CD4-positive, alpha-beta T cell (primary cell): ENCODE measurements at regions not wholly inside any gene's neighbourhood (a gene's known extent, or its start where the extent isn't known, plus 50 kb on each side); places are given as distances from the start of the nearest gene placed in this dataset.

Experiments used
- ATAC-seq: fragments of 200-7000 bp; cut with Tn5 transposase; one replicate; pipeline ENCODE4 v1.10.0; 2022; ENCODE audit warnings: mild to moderate bottlenecking; ENCODE audit not compliant: poor library complexity
- CTCF ChIA-PET: fragments of 350-600 bp; sonication (Branson Sonifier 250); formaldehyde crosslinking; loops from one replicate; lab custom pipeline; 2021; ENCODE audit warnings: antibody characterized with exemption, inconsistent platforms; lab: Charles Lee
- POLR2A ChIA-PET: fragments of 350-600 bp; sonication (Branson Sonifier 250); formaldehyde crosslinking; loops from one replicate; lab custom pipeline; 2021; ENCODE audit warnings: antibody characterized with exemption, inconsistent platforms; lab: Charles Lee
- DNase-seq, 14 experiments: peaks; one replicate each; pipeline ENCODE4 v3.0.0-alpha.2; 2013 to 2020; ENCODE audit warnings: mixed read lengths in 2 of 14
- H3K27ac ChIP-seq, 2 donors: one replicate each; pipeline versions ENCODE4 v1.5.1 to v1.7.0; 2013; ENCODE audit warnings: low read length in 2 of 2, low read depth in 1 of 2, mild to moderate bottlenecking in 1 of 2
- H3K27me3 ChIP-seq, 2 experiments: 1 replicate in 1 of 2; 2 replicates in 1 of 2; pipeline versions ENCODE4 v1.6.1 to v1.7.0; 2013; ENCODE audit warnings: low read length in 2 of 2, control low read depth in 1 of 2, mild to moderate bottlenecking in 1 of 2, moderate library complexity in 1 of 2; ENCODE audit not compliant: insufficient read depth in 2 of 2, control insufficient read depth in 1 of 2
- H3K36me3 ChIP-seq: one replicate; pipeline ENCODE4 v1.6.1; 2013; ENCODE audit warnings: low read length, control low read depth; ENCODE audit not compliant: insufficient read depth
- H3K4me1 ChIP-seq: one replicate; pipeline ENCODE4 v1.6.1; 2013; ENCODE audit warnings: low read length, control low read depth; ENCODE audit not compliant: insufficient read depth
- H3K4me3 ChIP-seq: one replicate; pipeline ENCODE4 v1.5.1; 2013; ENCODE audit warnings: mild to moderate bottlenecking, low read length, moderate library complexity
- H3K9me3 ChIP-seq, 2 experiments: 1 replicate in 1 of 2; 2 replicates in 1 of 2; pipeline versions ENCODE4 v1.6.1 to v1.7.0; 2013; ENCODE audit warnings: low read length in 2 of 2, mild to moderate bottlenecking in 2 of 2, control low read depth in 1 of 2, moderate library complexity in 1 of 2; ENCODE audit not compliant: control insufficient read depth in 1 of 2, insufficient read depth in 1 of 2
- H3K27ac Mint-ChIP-seq: one replicate; pipeline ENCODE4 v1.8.0; 2020; ENCODE audit warnings: mixed read lengths
- H3K27me3 Mint-ChIP-seq: one replicate; pipeline ENCODE4 v1.8.0; 2021; ENCODE audit warnings: mixed read lengths
- H3K36me3 Mint-ChIP-seq: one replicate; pipeline ENCODE4 v1.8.0; 2021; ENCODE audit warnings: low read depth, mixed read lengths
- H3K4me1 Mint-ChIP-seq: one replicate; pipeline ENCODE4 v1.8.0; 2021; ENCODE audit warnings: low read depth, mixed read lengths
- H3K4me3 Mint-ChIP-seq: one replicate; pipeline ENCODE4 v1.8.0; 2020; ENCODE audit warnings: mild to moderate bottlenecking, mixed read lengths
- H3K9me3 Mint-ChIP-seq: one replicate; pipeline ENCODE4 v1.8.0; 2020; ENCODE audit warnings: mixed read lengths
- intact Hi-C, 2 experiments: fragments of 100-400 bp; cut with DNase I in 1 of 2; cut with micrococcal nuclease in 1 of 2; formaldehyde crosslinking; loops; one replicate each; pipeline versions ENCODE4 v1.15.1 to v1.9.0; 2023 to 2025; cut with DNase I, micrococcal nuclease
- TF ChIP-seq, protein P1 (sequence below): fragments of 200-600 bp; IDR thresholded peaks from one replicate; pipeline ENCODE4 v1.8.0; 2022; ENCODE audit warnings: antibody characterized with exemption, mild to moderate bottlenecking

DNA sequence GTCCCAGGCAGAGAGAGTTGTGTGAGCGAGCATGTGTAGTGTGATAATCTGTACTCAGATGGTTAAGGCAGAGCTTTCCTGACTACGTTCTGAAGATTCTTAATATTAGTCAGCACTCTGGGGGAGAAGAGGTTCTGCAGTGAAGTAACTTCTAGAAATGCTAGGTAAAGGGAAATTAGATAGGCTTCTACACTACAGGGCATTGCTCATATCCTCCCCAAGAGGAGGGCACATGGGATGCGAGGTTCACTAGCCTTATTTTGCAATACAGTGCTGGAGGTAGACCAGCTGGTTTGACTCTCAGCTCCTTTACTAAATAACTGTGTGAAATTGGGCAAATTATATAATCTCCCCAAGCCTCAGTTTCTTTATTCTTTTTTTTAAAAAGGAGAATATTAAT is 300.3 kb upstream of the PDZRN3 start:
- intact Hi-C loops: no loop called here
- Mint-ChIP-seq H3K27ac (no peak overlapping the region), H3K4me3 (no peak overlapping the region), H3K27me3 (no peaks in the 10 kb centered on the region), H3K9me3 (peaks cover 10% of the 10 kb centered on the region), H3K36me3 (no peaks in the 10 kb centered on the region), H3K4me1 (no peaks in the 10 kb centered on the region)
- ATAC-seq (no peak), DNase-seq (no peak)
- no peaks in the 10 kb centered on the region for H3K4me1 ChIP-seq
- no peak overlapping the region for H3K27ac ChIP-seq
- H3K27me3 ChIP-seq: no peaks in the 10 kb centered on the region
- ChIA-PET POLR2A (no interaction called here), CTCF (no interaction called here)
- TF ChIP-seq, protein P1, sequence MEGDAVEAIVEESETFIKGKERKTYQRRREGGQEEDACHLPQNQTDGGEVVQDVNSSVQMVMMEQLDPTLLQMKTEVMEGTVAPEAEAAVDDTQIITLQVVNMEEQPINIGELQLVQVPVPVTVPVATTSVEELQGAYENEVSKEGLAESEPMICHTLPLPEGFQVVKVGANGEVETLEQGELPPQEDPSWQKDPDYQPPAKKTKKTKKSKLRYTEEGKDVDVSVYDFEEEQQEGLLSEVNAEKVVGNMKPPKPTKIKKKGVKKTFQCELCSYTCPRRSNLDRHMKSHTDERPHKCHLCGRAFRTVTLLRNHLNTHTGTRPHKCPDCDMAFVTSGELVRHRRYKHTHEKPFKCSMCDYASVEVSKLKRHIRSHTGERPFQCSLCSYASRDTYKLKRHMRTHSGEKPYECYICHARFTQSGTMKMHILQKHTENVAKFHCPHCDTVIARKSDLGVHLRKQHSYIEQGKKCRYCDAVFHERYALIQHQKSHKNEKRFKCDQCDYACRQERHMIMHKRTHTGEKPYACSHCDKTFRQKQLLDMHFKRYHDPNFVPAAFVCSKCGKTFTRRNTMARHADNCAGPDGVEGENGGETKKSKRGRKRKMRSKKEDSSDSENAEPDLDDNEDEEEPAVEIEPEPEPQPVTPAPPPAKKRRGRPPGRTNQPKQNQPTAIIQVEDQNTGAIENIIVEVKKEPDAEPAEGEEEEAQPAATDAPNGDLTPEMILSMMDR: no peak
- H3K9me3 ChIP-seq: no peaks in the 10 kb centered on the region
- H3K4me3 ChIP-seq: no peak overlapping the region
- no peaks in the 10 kb centered on the region for H3K36me3 ChIP-seq

DNA sequence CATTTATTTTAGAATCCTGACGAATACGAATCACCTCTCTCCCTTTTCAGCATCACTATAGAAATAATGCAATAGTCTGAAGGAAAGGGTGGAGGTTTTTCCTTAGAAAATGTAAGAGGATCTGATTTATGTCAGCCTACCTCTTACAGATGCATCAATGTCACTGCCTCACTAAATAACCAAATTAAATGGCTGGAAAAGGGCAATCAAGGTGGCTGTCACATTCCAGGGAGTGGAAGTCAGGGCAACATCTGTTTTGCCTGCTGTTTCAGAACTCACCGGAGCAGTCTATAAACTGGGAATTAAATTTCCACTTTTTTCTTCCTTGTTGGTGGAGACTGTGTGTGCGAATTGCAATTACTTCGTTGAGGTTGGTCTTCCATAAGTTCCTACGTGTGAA is 299.3 kb upstream of the PDZRN3 start:
- no peaks in the 10 kb centered on the region for H3K27me3 ChIP-seq
- intact Hi-C loops: no loop called here
- Mint-ChIP-seq H3K27ac (no peak overlapping the region), H3K9me3 (peaks cover 6% of the 10 kb centered on the region), H3K4me1 (no peaks in the 10 kb centered on the region), H3K4me3 (no peak overlapping the region), H3K27me3 (no peaks in the 10 kb centered on the region), H3K36me3 (no peaks in the 10 kb centered on the region)
- TF ChIP-seq, protein P1: no peak
- ChIA-PET CTCF (no interaction called here), POLR2A (no interaction called here)
- ATAC-seq (no peak), DNase-seq (no peak)
- no peaks in the 10 kb centered on the region for H3K36me3 ChIP-seq
- H3K4me3 ChIP-seq: no peak overlapping the region
- H3K9me3 ChIP-seq: no peaks in the 10 kb centered on the region
- H3K27ac ChIP-seq: no peak overlapping the region
- H3K4me1 ChIP-seq: no peaks in the 10 kb centered on the region

DNA sequence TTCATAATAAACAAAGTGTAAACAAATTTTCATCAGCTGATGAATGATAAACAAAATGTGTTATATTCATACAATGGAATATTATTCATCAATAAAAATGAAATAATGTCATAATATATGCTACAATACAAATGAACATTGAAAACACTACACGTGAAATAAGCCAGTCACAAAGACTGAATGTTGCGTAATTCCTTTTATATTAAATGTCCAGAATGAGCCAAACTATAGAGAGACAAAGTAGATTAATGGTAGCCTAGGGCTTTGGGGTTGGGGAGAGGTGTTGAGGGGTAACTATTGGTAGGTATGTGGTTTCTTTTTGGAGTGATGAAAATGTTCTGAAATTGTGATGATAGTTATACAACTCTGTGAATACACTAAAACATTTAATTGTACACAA is 292.9 kb upstream of the PDZRN3 start:
- DNase-seq (no peak), ATAC-seq (no peak)
- TF ChIP-seq, protein P1: no peak
- no peak overlapping the region for H3K4me3 ChIP-seq
- ChIA-PET POLR2A (no interaction called here), CTCF (no interaction called here)
- Mint-ChIP-seq H3K36me3 (no peaks in the 10 kb centered on the region), H3K4me3 (no peak overlapping the region), H3K4me1 (no peaks in the 10 kb centered on the region), H3K27ac (no peak overlapping the region), H3K27me3 (no peaks in the 10 kb centered on the region), H3K9me3 (peaks cover 3% of the 10 kb centered on the region)
- no peak overlapping the region for H3K27ac ChIP-seq
- no peaks in the 10 kb centered on the region for H3K4me1 ChIP-seq
- no peaks in the 10 kb centered on the region for H3K9me3 ChIP-seq
- intact Hi-C loops: no loop called here
- no peaks in the 10 kb centered on the region for H3K36me3 ChIP-seq
- no peaks in the 10 kb centered on the region for H3K27me3 ChIP-seq
